GM23338 (cell line): ENCODE measurements at regions not wholly inside any gene's neighbourhood (a gene's known extent, or its start where the extent isn't known, plus 50 kb on each side); places are given as distances from the start of the nearest gene placed in this dataset.

Experiments used
- ATAC-seq: fragments of 200-7000 bp; cut with Tn5 transposase; 3 replicates; pipeline ENCODE4 v1.9.1; 2020
- DNase-seq: peaks from one replicate; pipeline ENCODE4 v3.0.0-alpha.2; 2015; ENCODE audit warnings: low spot score
- H2AFZ ChIP-seq: fragments of 200-600 bp; sonication (generic); 2 replicates; pipeline ENCODE4 v1.8.0; 2016; ENCODE audit warnings: antibody characterized with exemption, mild to moderate bottlenecking, moderate library complexity
- H3F3A ChIP-seq: fragments of 200-600 bp; sonication (generic); replicated peaks from 2 replicates; pipeline ENCODE4 v1.8.0; 2017; ENCODE audit warnings: antibody characterized with exemption, mixed run types, low read depth
- H3K27ac ChIP-seq: fragments of 200-600 bp; sonication (generic); 2 replicates; pipeline ENCODE4 v1.6.1; 2016; ENCODE audit warnings: low read depth
- H3K27me3 ChIP-seq: fragments of 200-600 bp; sonication (generic); 2 replicates; pipeline ENCODE4 v1.8.0; 2016; ENCODE audit warnings: mild to moderate bottlenecking, mixed run types, moderate library complexity; ENCODE audit not compliant: insufficient read depth
- H3K36me3 ChIP-seq: fragments of 200-600 bp; sonication (generic); 2 replicates; pipeline ENCODE4 v1.8.0; 2016; ENCODE audit warnings: mild to moderate bottlenecking; ENCODE audit not compliant: insufficient read depth
- H3K4me1 ChIP-seq: fragments of 200-600 bp; sonication (generic); 2 replicates; pipeline ENCODE4 v1.8.0; 2016; ENCODE audit warnings: mild to moderate bottlenecking, moderate library complexity; ENCODE audit not compliant: insufficient read depth
- H3K4me2 ChIP-seq: fragments of 200-600 bp; sonication (generic); 2 replicates; pipeline ENCODE4 v1.7.1; 2017; ENCODE audit warnings: mixed run types
- H3K4me3 ChIP-seq: fragments of 200-600 bp; sonication (generic); 2 replicates; pipeline ENCODE4 v1.6.1; 2016; ENCODE audit warnings: mixed run types
- H3K79me2 ChIP-seq: fragments of 200-600 bp; sonication (generic); replicated peaks from 2 replicates; pipeline ENCODE4 v1.8.0; 2017; ENCODE audit warnings: mild to moderate bottlenecking; ENCODE audit not compliant: insufficient read depth
- H3K9me2 ChIP-seq: fragments of 200-600 bp; sonication (generic); 2 replicates; pipeline ENCODE4 v1.8.0; 2017; ENCODE audit not compliant: insufficient read depth
- H4K20me1 ChIP-seq: fragments of 200-600 bp; sonication (generic); replicated peaks from 2 replicates; pipeline ENCODE4 v1.8.0; 2017; ENCODE audit warnings: mild to moderate bottlenecking; ENCODE audit not compliant: insufficient read depth
- H3K27ac Mint-ChIP-seq: 2 replicates; pipeline ENCODE4 v1.8.0; 2020; ENCODE audit warnings: inconsistent platforms, mild to moderate bottlenecking, moderate library complexity, mixed read lengths
- H3K27me3 Mint-ChIP-seq: 3 replicates; pipeline ENCODE4 v1.8.0; 2022; ENCODE audit warnings: low read depth, mild to moderate bottlenecking, moderate library complexity, mixed read lengths, inconsistent platforms; ENCODE audit not compliant: insufficient read depth, poor library complexity
- H3K36me3 Mint-ChIP-seq: 3 replicates; pipeline ENCODE4 v1.8.0; 2021; ENCODE audit warnings: low read depth, mild to moderate bottlenecking, inconsistent platforms, moderate library complexity, mixed read lengths
- H3K4me1 Mint-ChIP-seq: 3 replicates; pipeline ENCODE4 v1.8.0; 2020; ENCODE audit warnings: mild to moderate bottlenecking, inconsistent platforms, mixed read lengths
- H3K4me3 Mint-ChIP-seq: 3 replicates; pipeline ENCODE4 v1.8.0; 2021; ENCODE audit warnings: moderate library complexity, mild to moderate bottlenecking, inconsistent platforms, mixed read lengths
- H3K9me3 Mint-ChIP-seq: 3 replicates; pipeline ENCODE4 v1.8.0; 2020; ENCODE audit warnings: moderate library complexity, mild to moderate bottlenecking, inconsistent platforms, mixed read lengths
- CREB1 ChIP-seq: fragments of 250-450 bp; sonication (Bioruptor Pico); IDR thresholded peaks from 2 replicates; pipeline ENCODE4 v1.5.0; 2020; ENCODE audit warnings: low read depth, mild to moderate bottlenecking, moderate library complexity
- ETS1 ChIP-seq: IDR thresholded peaks from 2 replicates; pipeline ENCODE4 v1.6.1; 2016; ENCODE audit warnings: antibody characterized with exemption
- EZH2phosphoT487 ChIP-seq: fragments of 200-600 bp; sonication (generic); IDR thresholded peaks from one replicate; pipeline ENCODE4 v1.8.1; 2018; ENCODE audit warnings: antibody characterized with exemption; ENCODE audit not compliant: unreplicated experiment
- JUNB ChIP-seq: IDR thresholded peaks from one replicate; pipeline ENCODE4 v1.6.1; 2016; ENCODE audit warnings: antibody characterized with exemption; ENCODE audit not compliant: unreplicated experiment
- NANOG ChIP-seq: IDR thresholded peaks from 2 replicates; pipeline ENCODE4 v1.6.1; 2016; ENCODE audit warnings: antibody characterized with exemption, borderline replicate concordance
- POLR2AphosphoS5 ChIP-seq: IDR thresholded peaks from 2 replicates; pipeline ENCODE4 v1.6.1; 2016; ENCODE audit warnings: antibody characterized with exemption, low read depth
- STAT1 ChIP-seq: IDR thresholded peaks from one replicate; pipeline ENCODE4 v1.6.1; 2016; ENCODE audit warnings: antibody characterized with exemption; ENCODE audit not compliant: unreplicated experiment
- ZNF114 ChIP-seq: fragments of 250-450 bp; sonication (Bioruptor Pico); IDR thresholded peaks from 2 replicates; pipeline ENCODE4 v1.5.0; 2020; ENCODE audit warnings: mild to moderate bottlenecking, moderate library complexity
- ZNF331 ChIP-seq: fragments of 250-450 bp; sonication (Bioruptor Pico); IDR thresholded peaks from 2 replicates; pipeline ENCODE4 v1.5.0; 2020; ENCODE audit warnings: low read depth, mild to moderate bottlenecking, moderate library complexity
- ZNF462 ChIP-seq: fragments of 250-450 bp; sonication (Bioruptor Pico); IDR thresholded peaks from 2 replicates; pipeline ENCODE4 v1.5.0; 2020; ENCODE audit warnings: mild to moderate bottlenecking, moderate library complexity

- TF ChIP-seq NANOG (no peak), ETS1 (no peak), EZH2phosphoT487 (no peak), ZNF331 (CRISPR knock-in tag) (no peak), ZNF114 (CRISPR knock-in tag) (no peak), POLR2AphosphoS5 (no peak), JUNB (no peak)
Observed at GRCh38 chr1:238396140-238396539, 505.4 kb upstream of the ZP4 start (continued).

- peaks cover 21% of the 10 kb centered on the region for H3K4me1 Mint-ChIP-seq
- H2AFZ ChIP-seq: no peak overlapping the region
- no peak for TF ChIP-seq STAT1
- TF ChIP-seq POLR2AphosphoS5: no peak
- TF ChIP-seq JUNB: no peak
- TF ChIP-seq CREB1 (CRISPR knock-in tag): no peak
- no peak for TF ChIP-seq ZNF462
- TF ChIP-seq EZH2phosphoT487: no peak
- H4K20me1 ChIP-seq: no peaks in the 10 kb centered on the region
- no peaks in the 10 kb centered on the region for H3F3A ChIP-seq
- H3K36me3 Mint-ChIP-seq: peaks cover 11% of the 10 kb centered on the region; the same call in 2 of the 3 replicates
- H3K27ac ChIP-seq: no peak overlapping the region
- no peak for ATAC-seq
- H3K36me3 ChIP-seq: no peaks in the 10 kb centered on the region
- no peak overlapping the region for H3K4me3 ChIP-seq
- H3K9me3 Mint-ChIP-seq: no peaks in the 10 kb centered on the region
- H3K4me1 ChIP-seq: peaks cover 4% of the 10 kb centered on the region; the same call in 1 of the 2 replicates
- H3K4me2 ChIP-seq: no peak overlapping the region
- DNase-seq: no peak
- H3K79me2 ChIP-seq: no peaks in the 10 kb centered on the region
- no peak overlapping the region for H3K27ac Mint-ChIP-seq
- no peaks in the 10 kb centered on the region for H3K27me3 ChIP-seq
- no peak overlapping the region for H3K4me3 Mint-ChIP-seq
- H3K27me3 Mint-ChIP-seq: no peaks in the 10 kb centered on the region
- H3K9me2 ChIP-seq: 0 out of 2 replicates have a peak, but pooled peaks cover 12% of the 10 kb centered on the region
Observed at GRCh38 chr1:238384381-238384780, 493.7 kb upstream of the ZP4 start.
